ENCODE measurements at regions not wholly inside any gene's neighbourhood (a gene's known extent, or its start where the extent isn't known, plus 50 kb on each side); places are given as distances from the start of the nearest gene placed in this dataset.

DNA sequence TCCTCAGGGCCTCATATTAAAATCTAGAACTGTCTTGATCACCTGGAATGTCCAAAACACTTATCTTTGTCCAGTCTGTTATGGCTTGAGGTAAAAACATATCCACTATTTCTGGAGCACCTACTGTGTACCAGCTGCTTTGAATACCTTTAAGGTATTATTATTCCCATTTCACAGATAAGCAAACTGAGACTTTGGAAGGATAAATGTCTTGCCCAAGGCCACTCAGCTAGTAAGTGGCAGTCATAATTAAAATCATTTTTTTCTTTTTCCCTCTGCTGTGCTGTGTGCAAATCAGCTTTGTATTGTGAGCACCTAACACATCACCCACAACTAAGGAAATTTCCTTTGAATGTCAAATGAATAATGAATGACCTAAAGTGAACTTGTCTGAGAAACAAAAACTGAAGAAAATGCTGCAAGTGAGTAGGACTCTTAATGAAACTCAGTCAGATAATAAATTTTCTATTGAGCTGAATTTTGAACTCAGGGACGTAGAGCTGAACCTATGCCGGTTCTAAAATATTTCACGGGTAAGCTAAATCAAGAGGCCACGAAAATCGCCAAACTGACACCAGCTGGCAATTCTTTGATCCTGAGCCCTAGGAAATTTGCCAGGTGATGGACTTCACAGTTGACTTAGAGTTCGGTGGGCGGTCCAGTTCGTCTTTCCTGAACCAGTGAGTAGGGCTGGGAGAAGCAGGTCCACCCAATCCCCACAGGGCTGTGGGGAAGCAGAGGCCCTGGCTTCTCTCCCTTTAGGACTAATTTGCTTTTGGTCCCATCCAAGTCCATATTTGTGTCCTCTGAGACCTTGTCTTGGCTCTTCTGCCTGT is 159.7 kb upstream of the PWP1 start:
- DNase-seq: no peak

DNA sequence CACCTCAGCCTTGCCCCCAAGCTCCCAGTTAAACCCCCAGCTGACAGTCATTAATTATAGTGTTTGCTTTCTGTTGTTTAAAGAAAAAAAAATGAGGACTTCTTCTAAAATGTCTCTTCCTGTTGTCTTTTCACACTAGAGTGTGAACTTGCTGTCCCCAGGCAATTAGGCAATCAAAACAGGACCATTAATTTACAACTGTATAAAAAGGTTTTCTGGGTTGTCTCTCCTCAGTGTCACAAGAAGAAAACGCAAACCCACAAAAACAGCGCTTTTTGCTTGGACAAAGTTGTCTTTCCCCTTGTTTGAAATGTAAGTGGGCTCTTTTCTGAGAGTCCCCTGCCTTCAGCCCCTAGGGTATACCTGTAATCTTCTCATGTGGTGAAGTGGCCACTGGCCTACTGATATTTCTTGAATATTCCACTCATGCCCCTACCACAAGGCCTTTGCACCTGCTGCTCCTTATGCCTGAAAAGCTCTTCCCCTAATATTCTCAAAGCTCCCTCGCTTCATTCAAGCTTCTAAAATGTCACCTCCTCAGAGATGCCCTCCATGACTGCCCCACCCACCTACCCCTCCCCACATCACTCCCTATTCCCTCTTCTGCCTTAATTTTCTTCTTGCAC is 158.9 kb upstream of the PWP1 start:
- DNase-seq: no peak

DNA sequence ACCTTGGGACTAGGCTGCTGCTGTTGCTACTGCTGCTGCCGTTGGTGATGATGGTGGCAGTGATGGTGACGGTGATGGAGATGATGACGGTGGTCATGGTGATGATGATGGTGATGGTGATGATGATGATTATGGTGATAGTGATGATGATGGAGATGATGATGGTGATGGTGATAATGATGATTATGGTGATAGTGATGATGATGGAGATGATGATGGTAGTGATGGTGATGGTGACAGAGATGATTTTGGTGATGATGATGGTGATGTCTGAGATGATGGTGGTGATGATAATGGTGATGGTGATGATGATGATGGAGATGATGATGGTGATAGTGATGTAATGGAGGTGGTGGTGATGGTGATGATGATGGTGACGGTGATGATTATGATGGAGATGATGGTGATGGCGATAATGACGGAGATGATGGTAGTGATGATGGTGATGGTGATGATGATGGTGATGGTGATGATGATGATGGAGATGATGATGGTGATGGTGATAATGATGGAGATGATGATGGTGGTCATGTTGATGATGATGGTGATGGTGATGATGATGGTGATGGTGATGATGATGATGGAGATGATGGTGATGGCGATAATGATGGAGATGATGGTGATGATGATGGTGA is 156.8 kb upstream of the PWP1 start:
- DNase-seq: no peak

DNA sequence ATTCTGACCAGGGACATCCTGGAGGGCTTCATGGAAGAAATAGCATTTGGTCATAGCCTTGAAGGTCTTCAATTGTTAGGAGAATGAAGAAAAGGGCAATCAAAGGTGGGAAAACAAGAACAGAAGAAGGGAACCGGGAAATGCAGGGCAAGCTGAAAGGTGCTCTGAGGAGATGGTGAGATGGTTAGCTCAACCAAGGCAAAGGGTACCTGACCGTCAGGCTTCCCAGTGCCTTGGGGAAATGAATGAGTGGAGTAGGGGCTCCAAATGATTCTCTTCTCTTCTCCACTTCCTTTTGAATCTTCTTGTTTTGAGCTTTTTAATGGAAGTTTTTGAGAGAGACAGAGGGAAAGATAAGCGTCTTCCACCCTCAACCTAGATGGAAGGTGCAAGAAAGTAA is 155.6 kb upstream of the PWP1 start:
- no peak for DNase-seq

DNA sequence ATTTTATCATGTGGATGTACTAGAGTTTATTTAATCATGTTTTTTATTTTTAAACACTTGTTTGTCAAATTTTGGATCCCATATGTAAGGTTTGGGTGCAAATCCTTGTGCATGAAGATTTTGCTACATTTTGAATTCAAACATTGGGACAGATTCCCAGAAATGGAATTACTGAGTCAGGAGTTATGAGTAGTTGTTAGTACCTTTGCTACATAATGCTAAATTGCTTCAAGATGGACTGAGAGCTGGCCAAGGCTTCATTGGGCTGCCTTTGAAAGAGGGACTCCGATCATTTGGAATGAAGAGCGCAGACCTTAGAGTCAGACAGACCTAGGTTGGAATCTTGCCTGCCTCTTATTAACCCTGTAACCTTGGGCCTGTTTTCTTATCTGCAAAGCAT is 154.9 kb upstream of the PWP1 start:
- no peak for DNase-seq

DNA sequence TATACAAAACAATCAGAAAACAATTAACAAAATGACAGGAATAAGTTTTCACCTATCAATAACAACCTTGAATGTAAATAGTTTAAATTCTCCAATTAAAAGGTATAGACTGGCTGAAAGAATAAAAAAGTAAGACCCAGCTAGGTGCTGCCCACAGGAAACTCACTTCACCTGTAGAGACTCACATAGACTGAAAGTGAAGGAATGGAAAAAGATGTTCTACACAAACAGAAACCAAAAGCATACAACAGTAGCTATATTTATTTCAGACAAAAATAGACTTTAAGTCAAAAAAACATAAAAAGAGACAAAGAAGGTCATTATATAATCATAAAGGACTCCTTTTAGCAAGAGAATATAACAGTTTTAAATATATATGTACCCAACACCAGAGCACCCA is 152.4 kb upstream of the PWP1 start:
- DNase-seq: no peak

DNA sequence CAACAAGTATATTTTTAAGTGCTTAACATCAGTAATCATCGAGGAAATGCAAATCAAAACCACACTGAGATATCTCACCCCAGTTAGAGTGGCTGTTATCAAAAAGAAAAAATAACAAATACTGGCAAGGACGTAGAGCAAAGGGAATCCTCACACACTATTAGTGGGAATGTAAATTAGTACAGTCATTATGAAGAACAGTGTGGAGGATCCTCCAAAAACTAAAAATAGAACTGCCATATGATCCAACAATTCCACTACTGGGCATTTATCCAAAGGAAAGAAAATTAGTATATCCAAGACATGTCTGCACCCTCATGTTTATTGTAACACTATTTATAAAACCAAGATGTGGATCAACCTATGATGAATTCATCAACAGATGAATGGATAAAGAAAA is 149.0 kb upstream of the PWP1 start:
- no peak for DNase-seq

DNA sequence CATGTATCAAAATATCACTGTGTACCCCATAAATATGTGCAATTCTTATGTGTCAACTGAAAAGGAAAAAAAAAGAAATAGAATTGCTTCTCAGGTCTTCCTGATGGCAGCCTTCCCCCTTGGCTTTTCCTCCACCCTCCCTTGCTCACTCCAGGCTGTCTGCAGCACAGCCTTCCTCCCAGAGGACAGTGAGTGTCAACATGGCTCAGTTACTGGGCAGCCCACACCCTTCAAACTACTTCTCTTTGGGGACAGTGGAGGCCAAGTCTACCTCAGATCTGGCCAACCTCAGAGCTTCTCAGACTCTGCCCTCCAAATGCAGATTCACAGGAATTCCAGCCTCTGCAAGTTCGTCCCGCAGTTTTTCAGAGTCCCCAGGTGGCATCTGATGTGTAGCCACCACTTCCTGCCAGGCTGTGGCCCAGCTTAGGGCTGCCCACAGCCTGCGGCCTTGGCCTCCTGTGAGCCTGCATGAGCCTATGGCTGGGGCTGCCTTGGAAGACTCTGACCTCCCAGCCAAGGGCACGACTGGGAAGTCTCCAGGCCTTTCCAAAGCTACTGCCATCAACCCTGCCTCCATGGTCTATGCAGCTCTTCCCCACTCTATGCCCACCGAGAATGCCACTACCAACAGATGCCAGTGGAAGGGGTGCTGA is 148.0 kb upstream of the PWP1 start:
- no peak for DNase-seq

DNA sequence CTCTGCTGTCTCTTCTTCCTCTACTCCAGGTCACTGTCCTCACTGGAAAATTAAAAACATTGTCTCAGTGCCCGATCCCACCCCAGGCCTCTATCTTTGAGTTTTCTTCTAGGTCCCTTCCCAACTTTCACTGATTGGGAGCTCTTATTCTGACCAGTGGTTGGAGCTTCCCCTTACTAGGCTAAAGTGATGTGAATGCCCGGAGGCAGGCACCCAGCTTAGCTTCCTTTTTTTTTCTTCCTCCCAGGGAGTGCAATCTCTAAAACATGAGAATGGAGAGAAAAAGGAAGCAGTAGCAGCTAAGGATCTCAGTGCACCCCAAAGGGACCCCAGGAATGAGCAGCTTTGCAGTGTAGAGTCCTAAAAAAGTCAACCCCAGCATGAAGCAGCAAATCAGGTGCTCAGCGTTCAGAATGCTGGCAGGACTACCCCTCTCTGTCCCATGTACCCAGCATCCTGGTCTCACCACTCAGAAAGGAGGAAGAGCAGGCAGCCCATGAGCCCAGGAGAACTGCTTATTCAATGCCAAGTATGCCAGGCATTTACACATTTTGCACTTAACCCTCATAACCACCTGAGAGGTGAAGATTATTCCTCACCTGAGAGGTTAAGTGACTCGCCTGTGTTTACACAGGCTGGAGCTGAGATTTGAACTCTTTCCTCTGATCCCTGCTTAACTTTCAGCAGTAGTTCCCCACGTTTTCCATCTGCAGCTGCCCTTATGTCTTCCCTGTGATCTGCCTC is 146.2 kb upstream of the PWP1 start:
- DNase-seq: peak; percentile 57 to 61

DNA sequence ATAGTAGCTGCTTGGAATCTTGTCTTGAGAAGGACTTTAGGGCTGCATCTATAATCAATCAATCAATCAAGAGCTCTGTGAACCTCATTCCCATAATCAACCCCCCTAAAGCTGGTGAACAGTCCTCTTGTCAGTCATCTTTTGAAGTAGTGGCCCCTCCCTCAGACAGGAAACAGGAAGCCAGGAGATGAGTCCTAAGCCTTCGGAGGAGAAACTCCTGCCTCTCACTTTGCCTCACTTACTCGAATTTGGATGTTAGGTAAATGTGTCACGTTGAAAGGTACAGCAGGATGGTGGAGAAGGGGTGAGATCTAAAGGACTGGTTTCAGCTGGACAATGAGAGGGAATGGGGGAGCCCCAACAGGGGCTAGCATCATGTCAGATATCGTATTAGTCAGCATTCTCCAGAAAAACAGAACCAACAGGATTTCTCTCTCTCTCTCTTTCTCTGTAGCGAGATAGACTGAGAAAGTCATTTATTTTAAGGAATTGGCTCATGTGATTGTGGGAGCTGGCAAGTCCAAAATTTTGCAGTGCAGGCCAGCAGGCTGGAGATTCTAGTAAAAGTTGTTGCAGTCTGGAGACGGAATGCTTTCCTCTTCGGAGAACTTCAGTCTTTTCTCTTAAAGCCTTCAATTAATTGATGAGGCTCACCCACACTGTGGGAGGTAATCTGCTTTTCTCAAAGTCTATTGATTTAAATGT is 144.4 kb upstream of the PWP1 start:
- DNase-seq: no peak

DNA sequence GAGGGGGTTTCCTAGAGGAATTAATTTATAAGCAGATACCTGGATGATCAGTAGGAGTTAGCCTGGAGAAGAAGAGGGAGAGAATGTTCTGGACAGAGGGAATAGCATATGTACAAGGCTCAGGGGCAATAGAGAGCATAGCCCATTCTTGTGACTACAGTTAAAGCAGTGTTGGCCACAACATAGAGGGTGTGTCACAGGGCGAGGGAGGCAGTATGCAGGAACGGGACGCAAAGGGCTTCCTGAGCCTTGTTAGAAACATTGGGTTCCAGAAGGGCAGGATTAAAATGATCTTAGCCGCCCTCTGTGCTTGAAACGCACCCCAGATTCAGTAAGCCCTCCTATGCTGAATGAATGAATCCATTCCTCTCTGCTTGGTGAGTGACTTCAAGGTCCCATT is 142.2 kb upstream of the PWP1 start:
- no peak for DNase-seq

DNA sequence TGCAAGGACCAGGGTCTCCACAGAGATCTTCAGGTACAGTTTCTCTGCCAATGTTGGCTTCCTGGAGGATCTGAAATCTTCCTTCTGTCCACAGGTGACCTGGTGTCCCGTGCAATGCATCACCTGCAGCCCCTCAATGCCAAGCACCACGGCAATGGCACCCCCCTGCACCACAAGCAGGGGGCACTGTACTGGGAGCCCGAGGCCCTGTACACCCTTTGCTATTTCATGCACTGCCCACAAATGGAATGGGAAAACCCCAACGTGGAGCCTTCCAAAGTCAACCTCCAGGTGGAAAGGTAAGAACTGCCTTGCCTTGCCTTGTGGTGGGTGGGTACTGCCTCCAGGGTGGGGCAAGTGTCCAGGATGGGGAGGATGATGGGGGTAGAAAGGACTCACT is 141.8 kb upstream of the PWP1 start:
- DNase-seq: no peak

DNA sequence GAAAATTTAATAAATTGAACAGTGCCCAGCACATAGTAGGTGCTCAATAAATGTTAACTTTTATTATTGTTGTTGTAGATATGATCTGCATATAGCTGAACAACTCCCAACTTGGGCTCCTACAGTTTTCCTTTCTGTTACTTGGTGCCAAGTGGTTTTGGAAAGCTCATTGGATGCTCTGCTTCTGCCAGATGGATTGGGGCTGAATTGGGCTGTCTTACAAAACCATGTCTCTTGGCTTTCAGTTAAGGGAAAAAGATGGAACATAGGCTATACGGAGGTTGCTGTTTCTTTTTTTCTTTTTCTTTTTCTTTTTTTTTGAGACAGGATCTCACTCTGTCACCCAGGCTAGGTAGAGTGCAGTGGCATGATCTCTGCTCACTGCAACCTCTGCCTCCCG is 140.7 kb upstream of the PWP1 start:
- no peak for DNase-seq

DNA sequence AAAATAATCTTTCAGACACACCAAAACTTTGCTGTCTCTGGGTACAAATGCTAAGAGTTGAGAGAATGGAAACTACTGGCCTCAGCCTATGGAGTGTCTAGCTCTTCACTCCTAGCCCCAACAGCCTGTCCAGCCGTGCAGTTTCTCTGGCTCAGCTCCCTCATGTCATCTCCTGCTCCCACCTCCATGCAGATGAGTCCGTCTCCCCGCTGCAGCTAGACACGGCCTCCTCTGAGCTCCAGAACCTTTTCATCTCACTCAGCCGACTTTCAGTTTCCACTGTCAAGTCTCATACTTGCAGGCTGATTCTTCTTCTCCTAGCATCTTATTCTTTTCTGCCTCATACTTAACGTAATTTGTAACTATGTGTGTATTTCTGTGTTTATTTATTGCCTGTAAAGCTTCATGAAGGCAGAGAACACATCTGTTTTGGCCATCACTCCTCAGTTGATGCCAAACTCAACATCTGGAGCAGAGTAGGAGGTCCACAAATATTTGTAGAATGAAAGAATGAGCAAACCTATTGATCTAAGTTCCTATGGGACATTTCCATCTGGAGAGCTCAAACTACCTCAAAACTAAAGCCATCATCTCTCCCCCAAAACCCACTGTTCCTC is 139.8 kb upstream of the PWP1 start:
- no peak for DNase-seq

DNA sequence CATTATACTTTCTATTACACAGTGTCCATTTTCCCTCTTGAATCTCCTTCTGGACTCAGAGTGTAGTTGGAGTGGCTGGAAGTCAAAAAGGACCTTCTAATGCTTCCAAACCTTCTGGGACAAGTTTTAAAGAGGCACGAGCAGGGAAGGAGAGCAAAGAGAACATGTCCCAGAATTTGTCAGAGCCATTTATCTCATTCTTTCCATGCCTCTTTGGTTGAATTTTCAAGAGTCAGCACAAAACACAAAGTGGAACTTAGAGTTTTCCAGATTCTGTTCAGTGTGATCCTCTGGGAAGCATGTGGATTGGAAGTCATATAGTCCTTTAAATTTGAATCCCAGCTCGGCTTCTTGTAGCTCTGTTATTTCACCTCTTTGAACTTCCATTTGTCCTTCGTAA is 138.2 kb upstream of the PWP1 start:
- DNase-seq: no peak

DNA sequence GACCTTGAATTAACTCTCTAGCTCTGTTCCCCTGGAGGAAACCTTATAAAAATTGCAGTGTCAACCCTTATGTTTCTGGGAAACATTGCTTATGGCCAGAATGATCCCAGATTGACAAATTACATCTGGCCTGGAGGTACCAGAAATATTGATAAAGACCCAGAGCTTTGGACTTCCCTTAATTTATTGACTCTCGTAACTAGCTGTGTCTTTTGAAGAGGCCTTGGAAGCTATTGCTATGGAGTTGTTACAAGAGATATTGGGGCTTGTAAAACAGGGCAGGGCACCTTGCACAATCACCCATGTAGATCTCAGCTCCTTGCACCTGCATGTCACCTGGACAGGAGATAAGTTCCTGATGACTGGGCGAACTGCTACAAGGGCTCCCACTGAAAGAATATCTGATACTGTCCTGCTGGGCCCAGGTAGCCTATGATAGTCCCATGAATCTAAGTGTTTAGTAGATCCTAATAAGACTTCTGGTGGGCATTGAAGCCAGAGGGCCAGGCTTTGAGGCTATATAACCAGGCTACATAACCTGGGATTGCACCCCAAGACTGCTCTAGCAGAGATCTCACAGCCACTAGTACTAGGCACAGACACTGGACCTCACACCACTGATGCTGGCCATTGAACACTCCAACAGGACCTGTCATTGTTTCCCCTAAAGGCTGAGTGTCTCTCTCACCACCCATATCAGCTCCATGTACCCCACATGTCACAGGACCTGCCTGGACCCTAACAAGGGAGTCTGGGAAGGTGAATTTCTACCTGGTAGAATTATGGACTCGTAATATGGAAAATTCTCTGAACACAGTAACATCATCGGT is 135.7 kb upstream of the PWP1 start:
- no peak for DNase-seq

DNA sequence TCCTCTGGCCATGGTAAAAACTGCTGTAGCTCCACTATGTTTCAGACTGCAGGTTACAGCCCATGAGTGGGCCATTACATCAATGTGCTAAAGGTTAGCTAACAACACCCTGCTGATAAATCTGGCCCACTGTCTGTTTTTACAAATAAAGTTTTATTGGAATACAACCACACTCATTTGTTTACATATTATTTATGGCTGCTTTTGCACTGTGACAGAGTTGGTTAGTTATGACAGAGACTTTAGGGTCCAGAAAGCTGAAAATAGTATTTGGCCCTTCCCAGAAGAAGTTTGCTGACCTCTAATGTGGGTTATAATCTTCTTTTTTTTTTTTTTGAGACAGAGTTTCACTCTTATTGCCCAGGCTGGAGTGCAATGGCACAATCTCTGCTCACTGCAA is 134.2 kb upstream of the PWP1 start:
- DNase-seq: no peak

DNA sequence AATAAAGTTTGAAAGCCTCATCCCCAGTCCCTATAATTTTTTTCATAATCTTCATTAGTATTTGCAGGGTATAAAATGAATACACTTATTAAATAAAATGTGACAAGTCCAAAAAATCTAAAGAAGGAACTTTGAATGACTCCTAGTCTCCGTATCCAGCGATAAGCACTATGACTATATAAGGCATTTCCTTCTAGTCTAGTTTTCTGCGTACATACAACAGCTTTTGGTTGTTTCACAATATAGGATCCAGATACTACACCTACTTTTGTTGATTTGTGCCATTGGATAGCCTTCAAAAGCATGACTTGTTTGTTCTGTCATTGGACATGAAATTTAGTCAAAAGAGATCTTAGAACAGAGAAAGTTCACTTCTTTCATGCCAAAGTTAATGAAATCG is 133.3 kb upstream of the PWP1 start:
- DNase-seq: no peak

DNA sequence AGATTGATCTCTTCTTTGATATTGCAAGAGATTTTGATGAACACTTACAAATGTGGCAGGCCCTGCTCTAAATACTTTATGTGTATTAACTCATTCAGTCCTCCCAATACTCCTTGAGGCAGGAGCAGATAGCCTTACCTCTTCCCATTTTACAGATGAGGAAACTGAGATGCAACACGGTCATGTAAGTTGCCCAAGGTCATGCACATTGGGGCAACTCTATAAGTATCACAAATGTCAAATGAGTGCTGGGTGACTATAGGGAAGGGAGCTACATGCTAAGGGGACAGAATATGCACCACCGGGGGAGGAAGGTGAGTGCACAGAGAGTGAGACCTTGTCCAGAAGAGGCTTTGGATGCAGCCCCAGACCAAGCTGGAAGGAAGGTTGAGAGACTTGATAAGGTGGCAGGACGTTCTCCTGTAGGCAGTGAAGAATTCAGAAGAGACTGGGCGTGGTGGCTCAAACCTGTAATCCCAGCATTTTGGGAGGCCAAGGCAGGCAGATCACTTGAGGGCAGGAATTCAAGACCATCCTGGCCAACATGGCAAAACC is 132.3 kb upstream of the PWP1 start:
- no peak for DNase-seq

DNA sequence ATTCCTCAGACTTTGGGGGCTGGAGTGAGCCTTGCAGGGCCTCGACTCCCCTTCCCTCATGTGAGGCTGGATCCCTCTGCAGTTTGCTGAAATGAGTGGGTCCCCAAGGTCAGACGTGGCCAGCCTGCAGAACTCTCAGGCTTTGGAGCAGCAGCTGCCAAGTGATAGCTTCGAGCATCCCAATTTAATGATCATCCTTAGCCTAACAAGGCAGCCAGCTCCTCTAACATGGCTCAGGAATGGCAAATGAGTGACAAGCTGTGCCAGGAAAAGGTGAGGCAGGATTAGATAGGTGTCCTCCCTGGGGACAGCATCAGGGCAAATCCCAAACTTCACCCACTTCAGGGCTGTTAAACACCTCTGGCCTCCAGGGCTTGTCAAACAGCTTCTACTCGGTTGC is 130.7 kb upstream of the PWP1 start:
- DNase-seq: no peak

Data from inflammatory macrophage (primary cell).